ENCODE measurements at regions not wholly inside any gene's neighbourhood (a gene's known extent, or its start where the extent isn't known, plus 50 kb on each side); places are given as distances from the start of the nearest gene placed in this dataset.
"Not testable (repeated sequence)": the region's sequence is repeated elsewhere in the genome, so short reads cannot be mapped to it uniquely, and the experiment has no call there.

DNA sequence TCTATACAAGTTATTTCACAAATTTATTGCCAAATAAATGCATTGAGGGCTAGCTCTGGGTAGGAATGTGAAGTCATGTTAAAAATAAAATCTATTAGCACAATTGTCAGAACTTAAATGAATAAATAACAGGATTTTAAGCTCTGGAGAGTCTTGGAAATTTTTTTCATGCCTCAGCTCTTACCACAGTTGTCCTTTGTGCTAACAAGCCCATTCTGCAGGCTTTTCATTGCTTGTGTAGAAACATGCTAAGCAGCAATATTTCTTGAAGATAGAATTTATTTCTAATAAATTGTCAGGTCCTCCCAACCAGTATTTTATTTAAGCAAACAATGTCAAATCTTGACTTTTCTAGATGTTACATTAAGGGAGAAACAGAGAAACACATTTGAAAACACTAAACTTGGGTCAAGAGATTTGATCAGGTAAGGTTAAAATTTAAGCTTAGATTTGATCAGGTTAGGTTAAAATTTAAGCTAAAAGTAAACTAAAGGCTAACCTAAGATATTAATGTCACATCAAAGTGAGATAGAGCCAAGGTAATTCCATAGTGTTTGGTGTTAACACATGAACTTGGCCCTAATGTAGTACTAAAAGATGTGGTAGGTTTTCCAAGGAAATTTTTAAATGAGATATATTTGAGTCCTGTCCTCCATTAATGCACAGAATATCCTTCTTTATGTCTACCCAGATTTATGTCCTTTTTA lies 179.1 kb upstream of the IL1RAPL1 start:
- DNase-seq (ENCODE audit: extremely low spot score): no peak
- TF ChIP-seq, protein P1, sequence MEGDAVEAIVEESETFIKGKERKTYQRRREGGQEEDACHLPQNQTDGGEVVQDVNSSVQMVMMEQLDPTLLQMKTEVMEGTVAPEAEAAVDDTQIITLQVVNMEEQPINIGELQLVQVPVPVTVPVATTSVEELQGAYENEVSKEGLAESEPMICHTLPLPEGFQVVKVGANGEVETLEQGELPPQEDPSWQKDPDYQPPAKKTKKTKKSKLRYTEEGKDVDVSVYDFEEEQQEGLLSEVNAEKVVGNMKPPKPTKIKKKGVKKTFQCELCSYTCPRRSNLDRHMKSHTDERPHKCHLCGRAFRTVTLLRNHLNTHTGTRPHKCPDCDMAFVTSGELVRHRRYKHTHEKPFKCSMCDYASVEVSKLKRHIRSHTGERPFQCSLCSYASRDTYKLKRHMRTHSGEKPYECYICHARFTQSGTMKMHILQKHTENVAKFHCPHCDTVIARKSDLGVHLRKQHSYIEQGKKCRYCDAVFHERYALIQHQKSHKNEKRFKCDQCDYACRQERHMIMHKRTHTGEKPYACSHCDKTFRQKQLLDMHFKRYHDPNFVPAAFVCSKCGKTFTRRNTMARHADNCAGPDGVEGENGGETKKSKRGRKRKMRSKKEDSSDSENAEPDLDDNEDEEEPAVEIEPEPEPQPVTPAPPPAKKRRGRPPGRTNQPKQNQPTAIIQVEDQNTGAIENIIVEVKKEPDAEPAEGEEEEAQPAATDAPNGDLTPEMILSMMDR (IDR thresholded peaks at IDR 0.05; ENCODE audit: control extremely low read depth, extremely low read depth, low read depth, missing control alignments): no peak
- POLR2A ChIA-PET: no interaction called here
- CTCF ChIA-PET: interaction anchor here (1.4 kb wide), 1 partner anchor 16 kb away, joined by 3 read pairs; no protein-coding TSS in a partner anchor

DNA sequence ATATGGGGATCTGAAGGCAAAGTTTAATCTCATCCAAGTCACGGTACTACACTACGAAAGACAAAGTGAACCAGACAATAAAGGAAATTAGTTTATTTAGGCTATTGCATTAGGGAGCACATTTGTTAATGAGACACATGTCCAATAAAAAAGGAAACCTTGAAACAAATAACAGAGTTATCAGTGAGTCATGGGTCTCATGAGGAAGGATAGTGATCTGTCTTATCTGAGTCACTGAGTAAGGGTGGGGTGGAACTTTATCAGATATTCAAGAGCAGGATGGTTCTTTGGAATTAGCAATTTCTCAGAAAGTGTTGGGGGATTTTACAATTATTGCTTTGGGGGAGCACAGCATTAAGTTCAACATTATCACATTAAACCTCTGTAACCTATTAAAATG lies 188.9 kb upstream of the IL1RAPL1 start:
- TF ChIP-seq, protein P1 (IDR thresholded peaks at IDR 0.05; ENCODE audit: control extremely low read depth, extremely low read depth, low read depth, missing control alignments): no peak
- DNase-seq (ENCODE audit: extremely low spot score): no peak
- ChIA-PET POLR2A (no interaction called here), CTCF (no interaction called here)

DNA sequence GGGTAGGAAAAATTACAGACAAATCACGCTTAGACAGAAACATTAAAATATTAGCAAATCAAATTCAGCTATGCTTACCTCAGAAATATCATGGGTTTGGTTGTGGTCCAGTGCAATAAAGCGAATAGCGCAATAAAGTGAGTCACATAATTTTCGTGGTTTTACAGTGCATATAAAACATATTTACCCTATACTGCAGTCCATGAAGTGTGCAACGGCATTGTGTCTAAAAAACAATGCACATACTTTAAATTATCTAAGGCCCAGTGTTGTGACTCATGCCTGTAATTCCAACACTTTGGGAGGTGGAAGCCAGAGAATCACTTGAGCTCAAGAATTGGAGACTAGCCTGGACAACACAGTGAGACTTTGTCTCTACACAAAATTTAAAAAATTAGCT lies 195.7 kb upstream of the IL1RAPL1 start:
- TF ChIP-seq, protein P1 (IDR thresholded peaks at IDR 0.05; ENCODE audit: control extremely low read depth, extremely low read depth, low read depth, missing control alignments): no peak
- POLR2A ChIA-PET: no interaction called here
- CTCF ChIA-PET: interaction anchor here (1.2 kb wide), 1 partner anchor 17 kb away, joined by 3 read pairs; no protein-coding TSS in a partner anchor
- DNase-seq (ENCODE audit: extremely low spot score): no peak

DNA sequence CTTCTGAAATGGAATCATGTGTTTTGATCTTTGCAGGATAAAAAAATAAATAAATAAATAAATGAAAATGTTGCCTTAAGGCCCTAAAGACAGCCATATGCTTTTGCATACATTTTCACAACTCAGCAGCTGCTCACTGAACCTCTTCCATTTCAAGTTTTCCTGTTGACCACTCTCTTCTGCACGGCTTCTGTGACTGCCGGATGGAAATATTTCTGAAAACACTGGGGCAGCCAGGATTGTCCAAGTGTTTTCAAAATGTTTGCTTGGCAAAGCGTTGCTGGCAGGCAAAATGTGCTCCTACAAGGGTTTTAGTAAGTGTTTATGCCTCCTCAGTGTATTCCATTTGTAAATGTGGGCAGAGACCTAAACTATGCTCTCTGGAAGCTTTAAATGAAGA lies 208.1 kb upstream of the IL1RAPL1 start:
- DNase-seq (ENCODE audit: extremely low spot score): no peak
- POLR2A ChIA-PET: no interaction called here
- TF ChIP-seq, protein P1 (IDR thresholded peaks at IDR 0.05; ENCODE audit: control extremely low read depth, extremely low read depth, low read depth, missing control alignments): no peak
- CTCF ChIA-PET: no interaction called here

DNA sequence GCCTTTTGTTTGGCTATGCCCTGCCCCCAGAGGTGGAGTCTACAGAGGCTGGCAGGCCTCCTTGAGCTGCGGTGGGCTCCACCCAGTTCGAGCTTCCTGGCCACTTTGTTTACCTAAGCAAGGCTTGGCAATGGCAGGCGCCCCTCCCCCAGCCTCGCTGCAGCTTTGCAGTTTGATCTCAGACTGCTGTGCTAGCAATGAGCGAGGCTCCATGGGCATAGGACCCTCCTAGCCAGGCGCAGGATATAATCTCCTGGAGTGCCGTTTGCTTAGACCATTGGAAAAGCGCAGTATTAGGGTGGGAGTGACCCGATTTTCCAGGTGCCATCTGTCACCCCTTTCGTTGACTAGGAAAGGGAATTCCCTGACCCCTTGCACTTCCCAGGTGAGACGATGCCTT lies 219.6 kb upstream of the IL1RAPL1 start:
- CTCF ChIA-PET, POLR2A ChIA-PET: not testable (repeated sequence)

DNA sequence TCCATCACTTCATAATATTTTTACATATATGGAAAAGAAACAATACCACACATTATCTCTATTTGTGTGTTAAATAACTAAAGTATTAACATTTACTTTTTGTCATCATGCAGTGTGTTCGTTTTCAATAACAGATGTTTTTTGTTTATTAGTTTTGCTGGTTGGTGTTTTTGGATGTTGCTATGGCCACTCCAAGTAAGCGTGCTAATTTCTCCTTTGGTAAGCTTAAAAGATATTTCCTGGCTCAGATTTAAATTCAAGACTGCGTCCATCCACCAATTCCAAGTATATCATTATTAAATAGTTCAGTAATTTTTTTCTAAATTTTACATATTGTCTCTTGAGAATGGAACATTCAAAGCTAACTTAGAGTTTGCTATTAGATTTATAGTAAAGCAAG lies 235.4 kb upstream of the IL1RAPL1 start:
- POLR2A ChIA-PET: no interaction called here
- DNase-seq (ENCODE audit: extremely low spot score): no peak
- CTCF ChIA-PET: no interaction called here
- TF ChIP-seq, protein P1 (IDR thresholded peaks at IDR 0.05; ENCODE audit: control extremely low read depth, extremely low read depth, low read depth, missing control alignments): no peak

More for the DNA sequence above, 219.6 kb upstream of the IL1RAPL1 start:
- not testable (repeated sequence) for DNase-seq (ENCODE audit: extremely low spot score)

DNA sequence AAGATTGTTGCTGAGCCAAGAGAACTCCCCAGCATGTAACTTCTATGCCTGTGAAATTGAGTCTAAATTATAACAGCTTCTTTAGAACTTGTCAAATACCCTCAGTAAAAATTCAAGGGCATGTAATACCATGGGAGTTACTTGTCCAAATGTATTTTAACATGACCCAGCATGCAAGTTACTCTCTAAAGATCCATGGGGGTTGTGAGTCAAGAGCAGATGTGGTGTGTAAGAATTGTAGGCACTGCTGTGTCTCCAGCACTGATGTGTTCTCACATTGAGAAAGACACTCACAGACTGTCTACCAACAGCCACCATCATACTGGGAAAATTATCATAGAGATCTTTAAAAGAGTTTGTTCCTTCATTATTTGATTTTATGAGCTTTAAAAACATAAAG lies 237.4 kb upstream of the IL1RAPL1 start:
- POLR2A ChIA-PET: no interaction called here
- TF ChIP-seq, protein P1 (IDR thresholded peaks at IDR 0.05; ENCODE audit: control extremely low read depth, extremely low read depth, low read depth, missing control alignments): no peak
- DNase-seq (ENCODE audit: extremely low spot score): no peak
- CTCF ChIA-PET: no interaction called here

Data from GM10248 (cell line).